ENCODE measurements at regions not wholly inside any gene's neighbourhood (a gene's known extent, or its start where the extent isn't known, plus 50 kb on each side); places are given as distances from the start of the nearest gene placed in this dataset.

GRCh38 chr18:25659541-25659940, 307.6 kb upstream of the ZNF521 start:
- no peaks in the 10 kb centered on the region for H3K4me1 Mint-ChIP-seq (ENCODE audit: unreplicated experiment)

GRCh38 chr18:25658476-25658875, 306.5 kb upstream of the ZNF521 start:
- Mint-ChIP-seq H3K27me3 (ENCODE audit: unreplicated experiment) (no peaks in the 10 kb centered on the region), H3K4me1 (ENCODE audit: unreplicated experiment) (no peaks in the 10 kb centered on the region), H3K4me3 (ENCODE audit: unreplicated experiment) (no peak overlapping the region), H3K27ac (ENCODE audit: unreplicated experiment) (no peak overlapping the region), H3K9me3 (ENCODE audit: unreplicated experiment) (no peaks in the 10 kb centered on the region), H3K36me3 (ENCODE audit: low read depth, unreplicated experiment) (no peaks in the 10 kb centered on the region)
- TF ChIP-seq CTCF (IDR thresholded peaks at IDR 0.05; ENCODE audit: unreplicated experiment), result no peak
- no peak for DNase-seq (ENCODE audit: low spot score)

More at GRCh38 chr18:25659541-25659940, 307.6 kb upstream of the ZNF521 start:
- Mint-ChIP-seq H3K27ac (ENCODE audit: unreplicated experiment) (no peak overlapping the region), H3K36me3 (ENCODE audit: low read depth, unreplicated experiment) (no peaks in the 10 kb centered on the region), H3K9me3 (ENCODE audit: unreplicated experiment) (no peaks in the 10 kb centered on the region), H3K27me3 (ENCODE audit: unreplicated experiment) (no peaks in the 10 kb centered on the region), H3K4me3 (ENCODE audit: unreplicated experiment) (no peak overlapping the region)
- TF ChIP-seq CTCF (IDR thresholded peaks at IDR 0.05; ENCODE audit: unreplicated experiment), result no peak
- DNase-seq (ENCODE audit: low spot score), result no peak

GRCh38 chr18:25651553-25651952, 299.6 kb upstream of the ZNF521 start:
- DNase-seq (ENCODE audit: low spot score), result no peak
- no peak overlapping the region for H3K27ac Mint-ChIP-seq (ENCODE audit: unreplicated experiment)
- no peaks in the 10 kb centered on the region for H3K36me3 Mint-ChIP-seq (ENCODE audit: low read depth, unreplicated experiment)
- no peaks in the 10 kb centered on the region for H3K27me3 Mint-ChIP-seq (ENCODE audit: unreplicated experiment)
- no peak for TF ChIP-seq CTCF (IDR thresholded peaks at IDR 0.05; ENCODE audit: unreplicated experiment)
- H3K9me3 Mint-ChIP-seq (ENCODE audit: unreplicated experiment), result no peaks in the 10 kb centered on the region
- H3K4me1 Mint-ChIP-seq (ENCODE audit: unreplicated experiment), result no peaks in the 10 kb centered on the region
- H3K4me3 Mint-ChIP-seq (ENCODE audit: unreplicated experiment), result no peak overlapping the region

- Mint-ChIP-seq H3K27ac (ENCODE audit: unreplicated experiment) (no peak overlapping the region), H3K4me3 (ENCODE audit: unreplicated experiment) (no peak overlapping the region), H3K9me3 (ENCODE audit: unreplicated experiment) (no peaks in the 10 kb centered on the region), H3K4me1 (ENCODE audit: unreplicated experiment) (no peaks in the 10 kb centered on the region), H3K27me3 (ENCODE audit: unreplicated experiment) (no peaks in the 10 kb centered on the region), H3K36me3 (ENCODE audit: low read depth, unreplicated experiment) (no peaks in the 10 kb centered on the region)
- no peak for TF ChIP-seq CTCF (IDR thresholded peaks at IDR 0.05; ENCODE audit: unreplicated experiment)
- DNase-seq (ENCODE audit: low spot score), result no peak
Observed at GRCh38 chr18:25650201-25650941, 298.4 kb upstream of the ZNF521 start.

DNA sequence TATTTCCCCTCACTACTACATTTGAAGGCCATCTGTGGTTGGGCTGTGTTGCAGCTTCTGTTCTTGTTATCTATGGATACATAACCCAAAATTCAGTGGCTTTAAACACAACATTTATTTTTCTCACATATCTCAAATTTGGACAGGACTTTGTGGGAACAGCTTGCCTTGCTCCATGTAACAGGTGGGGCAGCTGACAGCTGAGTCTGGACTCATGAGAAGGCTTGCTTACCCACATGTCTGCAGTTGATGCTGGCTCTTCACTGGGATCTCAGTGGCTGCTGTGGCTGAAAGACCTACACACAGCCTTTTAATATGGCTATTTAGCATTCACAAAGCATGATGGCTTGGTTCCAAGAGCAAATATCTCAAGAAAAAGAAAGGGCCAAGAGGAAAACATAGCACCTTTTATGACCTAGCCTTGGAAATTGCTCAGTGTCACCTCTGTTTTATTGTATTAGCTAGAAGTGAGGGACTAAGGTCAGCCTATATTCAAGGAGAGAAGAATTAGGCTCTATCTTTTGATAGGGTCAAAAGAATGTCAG, 296.8 kb upstream of the ZNF521 start:
- H3K4me1 Mint-ChIP-seq (ENCODE audit: unreplicated experiment), result no peaks in the 10 kb centered on the region
- H3K36me3 Mint-ChIP-seq (ENCODE audit: low read depth, unreplicated experiment), result no peaks in the 10 kb centered on the region
- DNase-seq (ENCODE audit: low spot score), result no peak
- no peaks in the 10 kb centered on the region for H3K9me3 Mint-ChIP-seq (ENCODE audit: unreplicated experiment)
- no peak overlapping the region for H3K27ac Mint-ChIP-seq (ENCODE audit: unreplicated experiment)
- no peak overlapping the region for H3K4me3 Mint-ChIP-seq (ENCODE audit: unreplicated experiment)
- no peaks in the 10 kb centered on the region for H3K27me3 Mint-ChIP-seq (ENCODE audit: unreplicated experiment)
- TF ChIP-seq CTCF (IDR thresholded peaks at IDR 0.05; ENCODE audit: unreplicated experiment), result no peak
